GM18909 (cell line): ENCODE measurements at regions not wholly inside any gene's neighbourhood (a gene's known extent, or its start where the extent isn't known, plus 50 kb on each side); places are given as distances from the start of the nearest gene placed in this dataset.
A peak's percentile ranks its signal among the peaks of the same experiment; 100 is the strongest.

Experiments
- ATAC-seq: cut with Tn5 transposase; IDR thresholded peaks from one replicate; pipeline ENCODE4 v1.9.1; 2021; ENCODE audit warnings: mild to moderate bottlenecking; ENCODE audit not compliant: unreplicated experiment, poor library complexity

- no peak for ATAC-seq
Measured at GRCh38 chr4:138964716-138965426, 50.7 kb upstream of the NOCT start.

- no peak for ATAC-seq
Measured at GRCh38 chr4:138963412-138963811, 52.2 kb upstream of the NOCT start.

GRCh38 chr4:138961664-138962063, 53.9 kb upstream of the NOCT start:
- no peak for ATAC-seq

- ATAC-seq, result no peak
Measured at GRCh38 chr4:138961129-138961528, 54.5 kb upstream of the NOCT start.

GRCh38 chr4:138960175-138960710, 55.3 kb upstream of the NOCT start:
- no peak for ATAC-seq

- ATAC-seq, result no peak
Measured at GRCh38 chr4:138959097-138959815, 56.3 kb upstream of the NOCT start.

- ATAC-seq, result no peak
Measured at GRCh38 chr4:138958519-138958918, 57.1 kb upstream of the NOCT start.

- ATAC-seq, result no peak
Measured at GRCh38 chr4:138957302-138957701, 58.3 kb upstream of the NOCT start.

- no peak for ATAC-seq
Measured at GRCh38 chr4:138954428-138954827, 61.2 kb upstream of the NOCT start.

- ATAC-seq, result no peak
Measured at GRCh38 chr4:138953961-138954371, 61.6 kb upstream of the NOCT start.

- ATAC-seq, result no peak
Measured at GRCh38 chr4:138952411-138952810, 63.2 kb upstream of the NOCT start.

GRCh38 chr4:138951764-138952163, 63.8 kb upstream of the NOCT start:
- ATAC-seq, result no peak

- ATAC-seq, result no peak
Measured at GRCh38 chr4:138949866-138950265, 65.7 kb upstream of the NOCT start.

GRCh38 chr4:138948918-138949317, 66.7 kb upstream of the NOCT start:
- ATAC-seq, result no peak

- no peak for ATAC-seq
Measured at GRCh38 chr4:138946306-138946705, 69.3 kb upstream of the NOCT start.

GRCh38 chr4:138945840-138946239, 69.7 kb upstream of the NOCT start:
- ATAC-seq, result no peak

- ATAC-seq, result no peak
Measured at GRCh38 chr4:138945401-138945800, 70.2 kb upstream of the NOCT start.

GRCh38 chr4:138943893-138944292, 71.7 kb upstream of the NOCT start:
- no peak for ATAC-seq

- no peak for ATAC-seq
Measured at GRCh38 chr4:138941037-138941436, 74.5 kb upstream of the NOCT start.

GRCh38 chr4:138939960-138940359, 75.6 kb upstream of the NOCT start:
- no peak for ATAC-seq

GRCh38 chr4:138938366-138938690, 77.3 kb upstream of the NOCT start:
- peak; percentile 62 for ATAC-seq
